ENCODE measurements at regions not wholly inside any gene's neighbourhood (a gene's known extent, or its start where the extent isn't known, plus 50 kb on each side); places are given as distances from the start of the nearest gene placed in this dataset.

GRCh38 chr2:186189816-186190215 is 296.2 kb upstream of the ZC3H15 start:
- no peak for DNase-seq

- DNase-seq: no peak
These were observed 290.4 kb upstream of the ZC3H15 start for GRCh38 chr2:186195696-186196095.

GRCh38 chr2:186197955-186198354 is 288.1 kb upstream of the ZC3H15 start:
- DNase-seq: no peak

- DNase-seq: no peak
These were observed 287.0 kb upstream of the ZC3H15 start for GRCh38 chr2:186199029-186199428.

GRCh38 chr2:186201371-186201770 is 284.7 kb upstream of the ZC3H15 start:
- no peak for DNase-seq

- DNase-seq: no peak
These were observed 280.7 kb upstream of the ZC3H15 start for GRCh38 chr2:186205254-186205911.

GRCh38 chr2:186209532-186209931 is 276.5 kb upstream of the ZC3H15 start:
- no peak for DNase-seq

- no peak for DNase-seq
These were observed 265.7 kb upstream of the ZC3H15 start for GRCh38 chr2:186220409-186220808.

GRCh38 chr2:186229265-186229664 is 256.8 kb upstream of the ZC3H15 start:
- no peak for DNase-seq

- no peak for DNase-seq
These were observed 244.2 kb upstream of the ZC3H15 start for GRCh38 chr2:186241874-186242273.

GRCh38 chr2:186254759-186255158 is 231.3 kb upstream of the ZC3H15 start:
- no peak for DNase-seq

GRCh38 chr2:186255823-186256222 is 230.2 kb upstream of the ZC3H15 start:
- DNase-seq: no peak

GRCh38 chr2:186256540-186256939 is 229.5 kb upstream of the ZC3H15 start:
- DNase-seq: peak; percentile 66

- DNase-seq: no peak
These were observed 222.3 kb upstream of the ZC3H15 start for GRCh38 chr2:186263673-186264250.

- DNase-seq: no peak
These were observed 216.5 kb upstream of the ZC3H15 start for GRCh38 chr2:186269536-186269935.

GRCh38 chr2:186273953-186274352 is 212.1 kb upstream of the ZC3H15 start:
- no peak for DNase-seq

- no peak for DNase-seq
These were observed 211.0 kb upstream of the ZC3H15 start for GRCh38 chr2:186274936-186275575.

- no peak for DNase-seq
These were observed 209.2 kb upstream of the ZC3H15 start for GRCh38 chr2:186276909-186277308.

GRCh38 chr2:186281726-186282125 is 204.3 kb upstream of the ZC3H15 start:
- no peak for DNase-seq

GRCh38 chr2:186294248-186294888 is 191.7 kb upstream of the ZC3H15 start:
- no peak for DNase-seq

- no peak for DNase-seq
These were observed 186.4 kb upstream of the ZC3H15 start for GRCh38 chr2:186299610-186300009.

- DNase-seq: no peak
These were observed 183.8 kb upstream of the ZC3H15 start for GRCh38 chr2:186302263-186302662.

GRCh38 chr2:186303091-186303490 is 183.0 kb upstream of the ZC3H15 start:
- no peak for DNase-seq

- DNase-seq: no peak
These were observed 182.0 kb upstream of the ZC3H15 start for GRCh38 chr2:186304064-186304463.
